ENCODE measurements at regions not wholly inside any gene's neighbourhood (a gene's known extent, or its start where the extent isn't known, plus 50 kb on each side); places are given as distances from the start of the nearest gene placed in this dataset.

DNA sequence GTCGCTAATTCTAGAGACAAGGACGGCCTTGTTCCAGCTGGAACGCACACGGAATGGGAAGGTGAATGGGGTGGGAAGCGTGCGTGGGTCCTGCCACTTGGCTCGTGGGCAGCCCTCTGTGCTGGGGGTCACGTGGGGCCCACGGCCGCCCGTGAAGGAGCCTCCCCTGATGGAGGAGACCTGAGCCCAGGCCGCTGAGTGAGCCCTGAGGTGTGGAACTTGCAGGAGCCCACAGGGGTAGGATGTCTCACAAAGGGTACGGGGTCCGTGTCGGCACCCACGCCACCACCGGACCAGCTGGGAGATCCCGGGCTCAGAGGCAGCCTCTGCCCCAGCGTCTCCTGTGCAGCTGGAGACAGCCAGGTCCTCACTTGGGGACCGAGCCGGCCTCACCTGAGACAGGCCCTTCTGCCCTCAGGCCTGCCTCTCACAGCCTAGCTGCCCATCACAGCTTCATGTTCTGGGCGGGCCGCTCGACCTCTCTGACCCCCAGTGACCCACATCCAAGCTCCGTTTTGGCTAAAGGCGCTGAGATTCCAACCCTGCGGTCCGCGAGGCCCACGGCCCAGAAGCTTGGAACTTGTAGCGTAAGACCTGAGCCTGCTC lies 84.8 kb downstream of the FOXL3 start:
- TF ChIP-seq, protein P1, sequence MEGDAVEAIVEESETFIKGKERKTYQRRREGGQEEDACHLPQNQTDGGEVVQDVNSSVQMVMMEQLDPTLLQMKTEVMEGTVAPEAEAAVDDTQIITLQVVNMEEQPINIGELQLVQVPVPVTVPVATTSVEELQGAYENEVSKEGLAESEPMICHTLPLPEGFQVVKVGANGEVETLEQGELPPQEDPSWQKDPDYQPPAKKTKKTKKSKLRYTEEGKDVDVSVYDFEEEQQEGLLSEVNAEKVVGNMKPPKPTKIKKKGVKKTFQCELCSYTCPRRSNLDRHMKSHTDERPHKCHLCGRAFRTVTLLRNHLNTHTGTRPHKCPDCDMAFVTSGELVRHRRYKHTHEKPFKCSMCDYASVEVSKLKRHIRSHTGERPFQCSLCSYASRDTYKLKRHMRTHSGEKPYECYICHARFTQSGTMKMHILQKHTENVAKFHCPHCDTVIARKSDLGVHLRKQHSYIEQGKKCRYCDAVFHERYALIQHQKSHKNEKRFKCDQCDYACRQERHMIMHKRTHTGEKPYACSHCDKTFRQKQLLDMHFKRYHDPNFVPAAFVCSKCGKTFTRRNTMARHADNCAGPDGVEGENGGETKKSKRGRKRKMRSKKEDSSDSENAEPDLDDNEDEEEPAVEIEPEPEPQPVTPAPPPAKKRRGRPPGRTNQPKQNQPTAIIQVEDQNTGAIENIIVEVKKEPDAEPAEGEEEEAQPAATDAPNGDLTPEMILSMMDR (IDR thresholded peaks at IDR 0.05) = no peak
- TF ChIP-seq POLR2A (IDR thresholded peaks at IDR 0.05) = no peak

All from prostate gland (tissue), 2 donors.